Prostate gland (tissue), 2 donors: ENCODE measurements at regions not wholly inside any gene's neighbourhood (a gene's known extent, or its start where the extent isn't known, plus 50 kb on each side); places are given as distances from the start of the nearest gene placed in this dataset.

Experiments
- POLR2A ChIP-seq: fragments of 450-650 bp; IDR thresholded peaks from one replicate; pipeline ENCODE4 v1.6.1; 2016; ENCODE audit warnings: antibody characterized with exemption, mild to moderate bottlenecking
- POLR2AphosphoS5 ChIP-seq: sonication (generic); formaldehyde crosslinking; IDR thresholded peaks from one replicate; pipeline ENCODE4 v1.6.1; 2017; ENCODE audit warnings: antibody characterized with exemption
- TF ChIP-seq, protein P1 (sequence below), 4 experiments: fragments of 200-600 bp in 2 of 4; fragments of 450-650 bp in 2 of 4; sonication (generic) in 2 of 4; IDR thresholded peaks; 1 replicate in 3 of 4; 2 replicates in 1 of 4; pipeline ENCODE4 v1.5.1; 2016 to 2019; ENCODE audit warnings: antibody characterized with exemption in 4 of 4, mild to moderate bottlenecking in 2 of 4, moderate library complexity in 2 of 4

- TF ChIP-seq POLR2A (no peak), POLR2AphosphoS5 (no peak)
- TF ChIP-seq, protein P1, sequence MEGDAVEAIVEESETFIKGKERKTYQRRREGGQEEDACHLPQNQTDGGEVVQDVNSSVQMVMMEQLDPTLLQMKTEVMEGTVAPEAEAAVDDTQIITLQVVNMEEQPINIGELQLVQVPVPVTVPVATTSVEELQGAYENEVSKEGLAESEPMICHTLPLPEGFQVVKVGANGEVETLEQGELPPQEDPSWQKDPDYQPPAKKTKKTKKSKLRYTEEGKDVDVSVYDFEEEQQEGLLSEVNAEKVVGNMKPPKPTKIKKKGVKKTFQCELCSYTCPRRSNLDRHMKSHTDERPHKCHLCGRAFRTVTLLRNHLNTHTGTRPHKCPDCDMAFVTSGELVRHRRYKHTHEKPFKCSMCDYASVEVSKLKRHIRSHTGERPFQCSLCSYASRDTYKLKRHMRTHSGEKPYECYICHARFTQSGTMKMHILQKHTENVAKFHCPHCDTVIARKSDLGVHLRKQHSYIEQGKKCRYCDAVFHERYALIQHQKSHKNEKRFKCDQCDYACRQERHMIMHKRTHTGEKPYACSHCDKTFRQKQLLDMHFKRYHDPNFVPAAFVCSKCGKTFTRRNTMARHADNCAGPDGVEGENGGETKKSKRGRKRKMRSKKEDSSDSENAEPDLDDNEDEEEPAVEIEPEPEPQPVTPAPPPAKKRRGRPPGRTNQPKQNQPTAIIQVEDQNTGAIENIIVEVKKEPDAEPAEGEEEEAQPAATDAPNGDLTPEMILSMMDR (IDR thresholded peaks at IDR 0.05), result no peak
Measured at GRCh38 chr20:60283281-60283680, 325.1 kb downstream of the CDH26 start.
